NCI-H82 (cell line): ENCODE measurements at regions not wholly inside any gene's neighbourhood (a gene's known extent, or its start where the extent isn't known, plus 50 kb on each side); places are given as distances from the start of the nearest gene placed in this dataset.

Source experiments
- DNase-seq: peaks from one replicate; lab custom pipeline; 2025; lab: John Stamatoyannopoulos, UW

DNA sequence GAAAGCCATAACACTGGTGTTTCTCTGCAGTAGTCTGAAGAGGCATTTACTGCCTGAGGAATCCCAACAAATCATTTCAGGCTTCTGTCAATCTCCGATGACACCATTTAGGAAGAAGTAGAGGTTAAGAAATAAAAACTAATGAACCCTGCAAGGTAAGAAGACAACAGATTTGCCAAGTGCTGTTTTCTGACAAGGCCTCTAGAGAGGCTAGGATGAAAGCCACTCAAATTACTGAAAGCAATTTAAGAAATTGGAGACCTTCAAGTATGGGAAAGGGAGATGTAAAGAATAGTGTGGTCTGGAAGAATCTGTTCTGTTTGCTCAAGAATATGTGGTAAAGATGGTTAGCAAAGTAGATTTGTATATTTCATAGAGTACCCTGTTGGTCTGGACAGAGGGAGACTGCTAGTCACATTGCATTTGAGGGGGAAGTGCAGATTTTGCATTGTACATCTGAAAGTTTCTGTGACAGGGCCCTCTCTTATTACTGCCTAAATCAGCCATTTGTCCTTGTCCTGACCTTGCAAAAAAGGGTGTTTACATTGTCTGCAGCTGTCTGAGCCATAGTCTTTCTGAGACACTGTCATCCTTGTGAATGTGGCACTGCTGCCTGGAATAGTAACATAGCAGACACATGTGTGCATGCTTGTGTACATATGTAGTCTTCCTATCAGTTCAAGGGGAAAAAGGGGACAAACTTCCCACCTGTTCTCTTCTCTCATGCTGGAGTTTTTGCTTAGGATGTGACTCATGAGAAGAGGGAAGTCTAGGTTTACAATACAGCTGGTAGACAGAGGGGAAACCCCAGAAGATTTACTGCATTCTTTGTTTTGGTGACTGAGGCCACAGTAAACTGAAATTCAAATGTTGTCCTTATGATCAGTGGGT is 640.2 kb upstream of the KIRREL3 start:
- DNase-seq: no peak

DNA sequence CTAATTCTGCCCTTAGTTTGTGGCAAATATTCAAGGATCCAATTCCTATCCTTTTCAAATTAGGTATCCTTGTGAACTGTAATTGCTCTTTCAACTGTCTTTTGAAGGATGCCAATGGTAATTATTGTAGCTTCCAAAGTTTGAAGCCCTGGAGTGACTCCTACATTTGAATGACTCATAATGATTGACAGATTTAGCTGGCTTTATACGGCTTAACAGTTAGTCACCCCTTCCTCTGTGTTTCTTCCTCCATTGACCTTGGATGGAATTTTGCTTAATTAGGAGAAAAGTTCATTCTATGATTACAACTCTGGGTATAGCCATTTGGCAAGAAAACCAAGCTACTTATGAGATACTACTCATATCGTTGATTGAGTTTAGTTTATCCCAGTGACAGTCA is 639.3 kb upstream of the KIRREL3 start:
- DNase-seq: no peak

GRCh38 chr11:127632976-127633680 is 632.6 kb upstream of the KIRREL3 start:
- DNase-seq: no peak

DNA sequence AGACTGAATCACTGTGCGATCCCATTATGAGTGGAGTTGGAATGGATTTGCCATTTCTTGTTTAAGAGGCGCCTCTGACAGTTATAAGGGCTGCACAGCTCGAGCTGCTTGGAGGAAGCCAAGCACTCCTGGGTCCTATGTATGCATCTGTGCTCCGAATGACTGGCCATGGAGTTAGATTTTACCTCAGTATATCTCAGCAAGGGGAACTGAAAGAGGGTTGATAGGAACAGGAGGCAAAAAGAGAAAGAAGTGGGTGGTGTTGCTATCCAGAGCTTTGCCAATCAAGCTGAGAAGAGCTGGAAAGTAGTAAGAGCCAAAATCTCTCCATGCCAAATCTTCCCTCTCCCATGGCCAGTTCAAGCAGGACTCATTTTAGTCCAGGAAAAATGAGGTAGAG is 632.0 kb upstream of the KIRREL3 start:
- DNase-seq: no peak

DNA sequence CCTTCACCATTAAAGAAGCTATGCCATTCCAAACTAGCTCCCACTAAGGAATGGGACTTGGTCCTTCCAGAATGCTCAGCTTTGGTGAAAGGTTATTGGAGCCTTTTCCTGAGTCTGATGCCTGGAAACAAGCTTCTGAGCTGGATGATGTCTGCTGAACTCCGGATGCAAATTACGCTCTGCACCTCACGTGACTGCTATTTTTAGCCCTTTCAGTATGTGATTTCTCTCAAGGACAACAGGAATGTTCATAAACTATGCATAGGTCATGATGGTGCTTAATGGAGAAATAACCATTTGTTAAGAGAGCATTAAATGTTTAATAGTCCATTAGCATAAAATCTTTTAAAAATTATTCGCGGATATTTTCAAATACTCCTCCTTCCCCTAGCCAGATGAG is 631.4 kb upstream of the KIRREL3 start:
- no peak for DNase-seq

DNA sequence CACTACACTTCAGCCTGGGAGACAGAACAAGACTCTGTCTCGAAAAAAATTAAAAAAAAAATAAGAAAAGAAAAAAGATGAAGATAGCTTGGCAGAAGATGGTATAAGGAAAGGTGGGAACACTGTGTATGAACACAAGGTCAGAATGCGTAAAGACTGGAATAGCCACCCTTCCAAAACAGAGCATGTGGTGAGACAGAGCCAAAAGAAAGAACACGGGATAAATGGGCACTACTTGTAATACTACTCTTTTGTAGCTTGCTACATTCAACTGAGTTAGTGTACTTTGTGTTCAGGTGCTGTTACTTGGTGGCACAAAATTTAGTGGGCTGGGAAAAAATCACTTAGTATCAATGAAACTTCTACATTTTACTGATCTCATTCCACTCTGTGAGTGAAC is 628.6 kb upstream of the KIRREL3 start:
- DNase-seq: no peak

DNA sequence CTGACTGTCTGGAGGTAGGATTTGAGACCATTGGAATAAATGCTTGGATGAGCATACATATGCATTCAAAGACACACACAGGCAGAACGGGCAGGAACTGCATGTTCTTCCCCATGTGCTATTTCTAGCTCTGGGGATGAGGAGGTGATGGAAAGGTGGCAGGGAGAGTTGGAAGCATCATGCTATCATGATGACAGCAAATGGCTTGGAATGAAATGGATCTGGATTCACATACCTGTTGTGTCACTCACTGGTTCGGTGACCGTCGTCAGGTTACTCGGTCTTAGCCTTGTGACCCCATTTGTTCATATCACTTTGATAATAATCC is 627.9 kb upstream of the KIRREL3 start:
- no peak for DNase-seq

DNA sequence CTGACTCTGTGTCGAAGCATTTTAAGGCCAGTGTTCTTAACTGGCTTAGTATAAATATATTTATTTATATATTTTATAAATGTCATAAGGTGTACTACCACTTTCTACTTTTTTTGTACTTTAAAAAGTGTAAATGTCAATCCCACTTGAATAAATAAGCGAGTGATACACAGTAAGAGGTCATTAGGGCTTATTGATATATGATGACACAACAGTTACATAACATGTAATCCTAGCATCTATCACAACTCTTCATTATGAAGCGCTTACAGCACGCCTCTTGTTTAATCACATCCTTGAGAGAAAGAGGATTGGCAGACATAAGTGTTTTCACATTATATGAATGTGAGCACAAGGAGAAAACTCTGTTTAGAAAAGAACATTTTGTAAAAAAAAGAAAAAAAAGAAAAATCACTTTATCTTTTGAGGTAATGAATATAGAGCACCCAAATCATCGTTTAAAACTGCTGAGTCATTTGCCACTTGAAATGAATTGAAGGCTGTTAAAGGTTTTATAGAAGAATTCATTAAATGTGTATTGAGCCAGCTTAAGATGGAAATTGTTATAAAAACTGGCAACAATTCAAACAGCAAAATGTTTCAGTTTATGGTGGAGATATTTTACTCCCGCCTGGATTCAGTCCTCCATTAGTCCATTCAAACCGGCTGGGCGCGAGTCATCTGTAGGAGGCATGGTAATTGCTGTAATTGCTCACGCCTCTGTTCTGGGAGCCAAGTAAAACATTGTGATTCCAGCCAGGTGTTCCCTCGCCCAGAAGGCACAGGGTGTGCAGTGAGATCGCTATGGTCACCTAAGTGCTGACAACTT is 627.3 kb upstream of the KIRREL3 start:
- peak; percentile 3 for DNase-seq

- DNase-seq: no peak
Measured at GRCh38 chr11:127627204-127627603, 626.6 kb upstream of the KIRREL3 start.

- no peak for DNase-seq
Measured at GRCh38 chr11:127625402-127625801, 624.8 kb upstream of the KIRREL3 start.

DNA sequence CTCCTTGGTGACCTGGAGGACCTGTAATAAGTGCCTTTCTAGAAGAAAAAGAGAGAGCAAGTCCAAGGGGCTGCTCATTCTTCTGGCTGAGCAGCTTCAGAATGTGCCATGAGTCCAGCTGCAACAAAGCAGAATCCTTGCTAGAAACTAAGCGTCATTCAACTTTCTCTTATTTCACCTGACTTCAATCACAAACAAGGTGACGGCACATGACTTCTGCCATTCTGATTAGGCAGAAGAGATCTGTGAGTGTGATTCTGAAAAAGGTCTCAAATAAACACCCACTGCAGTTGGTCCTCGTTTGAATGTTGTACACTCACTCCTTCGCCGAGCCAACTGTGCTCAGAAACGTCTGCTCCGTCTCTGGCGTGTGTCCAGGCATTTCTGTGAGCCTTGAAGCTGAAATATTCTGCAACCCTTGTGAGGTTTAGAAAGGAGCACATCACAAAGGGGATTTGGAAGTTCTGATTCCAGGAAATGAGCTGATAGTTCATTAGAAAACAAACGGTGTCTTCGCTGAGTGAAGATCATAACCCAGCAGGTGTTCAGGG is 623.8 kb upstream of the KIRREL3 start:
- DNase-seq: no peak

DNA sequence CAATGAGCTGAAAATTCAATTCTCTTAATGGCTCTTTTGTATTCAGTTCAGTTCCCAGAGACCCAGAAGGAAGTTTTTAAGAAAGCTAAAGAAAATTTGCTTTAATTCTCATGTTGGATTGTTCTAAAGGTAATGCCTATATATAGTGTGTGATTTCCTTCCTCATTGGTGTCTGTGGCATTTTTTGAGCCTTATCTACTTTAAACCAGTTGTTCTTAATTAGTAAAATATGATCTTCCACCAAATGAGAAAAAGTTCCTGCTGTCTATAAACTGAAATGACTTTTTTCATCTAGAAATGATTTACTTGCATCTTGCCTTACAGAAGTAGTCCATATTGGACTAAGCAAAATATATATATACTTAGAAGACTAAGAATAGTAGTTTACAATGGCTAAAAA is 622.1 kb upstream of the KIRREL3 start:
- DNase-seq: no peak

DNA sequence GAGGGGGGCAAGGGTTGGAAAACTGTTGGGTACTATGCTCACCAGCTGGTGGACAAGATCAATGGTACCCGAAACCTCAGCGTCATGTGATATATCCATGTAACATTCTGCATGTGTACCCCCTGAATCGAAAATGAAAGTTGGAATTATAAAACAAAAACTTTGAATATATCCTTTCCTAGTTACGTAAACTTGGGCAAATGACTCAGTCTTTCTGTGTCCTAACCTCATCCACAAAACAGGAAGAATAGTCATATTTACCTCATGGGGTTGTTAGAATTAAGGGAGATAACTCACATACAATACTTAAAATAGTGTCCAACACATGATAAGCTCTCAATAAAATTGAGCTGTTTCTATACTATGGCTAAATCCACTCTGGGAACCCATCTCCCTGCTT is 620.1 kb upstream of the KIRREL3 start:
- no peak for DNase-seq

DNA sequence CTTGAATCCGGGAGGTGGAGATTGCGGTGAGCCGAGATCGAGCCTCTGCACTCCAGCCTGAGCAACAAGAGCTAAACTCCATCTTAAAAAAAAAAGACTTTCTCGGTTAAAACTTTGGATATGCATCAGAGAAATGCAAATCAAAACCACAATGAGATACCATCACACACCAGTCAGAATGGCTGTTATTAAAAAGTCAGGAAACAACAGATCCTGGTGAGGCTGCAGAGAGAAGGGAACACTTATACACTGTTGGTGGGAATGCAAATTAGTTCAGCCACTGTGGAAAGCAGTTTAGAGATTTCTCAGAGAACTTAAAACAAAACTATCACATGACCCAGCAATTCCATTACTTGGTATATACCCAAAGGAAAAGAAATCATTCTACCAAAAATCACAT is 619.4 kb upstream of the KIRREL3 start:
- no peak for DNase-seq

GRCh38 chr11:127618721-127619120 is 618.2 kb upstream of the KIRREL3 start:
- DNase-seq: no peak

GRCh38 chr11:127616158-127616557 is 615.6 kb upstream of the KIRREL3 start:
- no peak for DNase-seq

- no peak for DNase-seq
Measured at GRCh38 chr11:127612607-127613006, 612.0 kb upstream of the KIRREL3 start.

DNA sequence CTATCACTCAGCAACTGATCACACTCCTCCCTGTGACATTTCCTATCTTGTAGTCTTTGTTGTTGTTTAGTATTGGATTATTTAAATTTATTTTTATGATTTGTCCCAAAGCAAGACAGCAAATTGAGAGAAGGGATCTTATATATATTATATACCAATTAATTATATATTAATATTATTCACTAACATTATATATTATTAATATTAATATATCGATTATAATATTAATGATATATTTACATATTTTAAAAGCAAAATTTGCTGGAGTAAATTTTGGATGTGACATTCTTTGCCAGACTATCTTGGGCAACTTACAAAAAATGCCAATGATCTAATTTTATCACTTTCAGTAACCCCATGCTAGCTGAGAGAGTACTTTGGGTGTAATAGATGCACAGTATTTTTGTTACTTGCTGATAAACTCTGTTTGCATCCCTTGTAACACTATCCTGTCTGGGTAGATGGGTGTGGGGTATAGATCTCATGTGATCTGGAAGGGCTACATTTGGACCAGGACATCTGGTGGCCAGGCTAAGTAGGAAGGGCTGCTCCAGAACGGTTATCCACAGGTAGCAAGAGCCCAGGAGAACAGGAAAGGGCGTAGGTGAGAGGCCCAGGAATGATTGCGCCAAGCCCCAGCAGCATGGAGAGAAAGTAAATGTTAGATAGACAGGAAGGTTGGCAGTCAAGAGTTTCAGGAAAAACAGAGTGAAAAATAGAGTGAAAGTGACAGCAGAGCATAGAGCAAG is 608.6 kb upstream of the KIRREL3 start:
- no peak for DNase-seq

- peak; percentile 18 for DNase-seq
Measured at GRCh38 chr11:127607487-127608085, 607.0 kb upstream of the KIRREL3 start.

DNA sequence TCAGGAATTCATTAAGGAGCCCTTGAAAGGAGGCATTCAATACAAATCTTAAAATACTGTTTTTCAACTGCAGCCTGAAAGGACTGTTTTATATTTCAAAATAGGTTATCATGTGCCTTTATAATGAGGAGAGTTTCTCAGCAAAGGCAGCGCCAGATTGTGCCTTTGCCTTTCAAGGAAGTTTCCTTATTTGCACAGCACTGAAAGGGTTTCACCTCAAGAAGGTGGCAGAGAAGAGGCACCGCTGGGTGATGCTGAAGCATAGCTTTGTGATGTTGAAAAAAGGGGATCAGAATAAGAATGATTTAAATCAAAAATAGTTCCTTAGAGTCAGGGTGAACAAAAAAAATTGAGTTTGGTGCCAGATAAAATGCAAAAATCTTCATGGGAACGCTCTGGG is 601.0 kb upstream of the KIRREL3 start:
- no peak for DNase-seq

DNA sequence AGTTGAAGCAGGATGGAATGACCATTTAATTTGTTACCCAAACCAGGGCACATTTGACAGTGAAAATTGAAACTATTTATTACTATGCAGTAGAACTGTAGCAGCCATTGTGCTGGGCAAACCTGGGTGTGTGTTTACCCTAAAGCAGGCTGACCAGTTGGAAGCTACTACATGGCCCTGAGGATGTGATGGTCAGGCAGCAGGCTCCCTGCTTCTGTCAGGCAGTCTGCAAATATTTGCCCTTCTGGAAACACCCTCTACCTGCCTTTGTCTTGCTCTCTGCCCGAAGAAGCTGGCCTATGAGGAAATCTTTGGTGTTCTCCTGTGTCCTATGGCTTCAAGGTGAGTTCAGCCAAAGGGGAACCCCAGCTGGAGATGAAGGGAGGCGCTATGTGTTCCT is 600.1 kb upstream of the KIRREL3 start:
- no peak for DNase-seq
